Suprapubic skin (tissue), 4 donors: ENCODE measurements at regions not wholly inside any gene's neighbourhood (a gene's known extent, or its start where the extent isn't known, plus 50 kb on each side); places are given as distances from the start of the nearest gene placed in this dataset.

Experiments
- DNase-seq, 2 donors: peaks; one replicate each; pipeline ENCODE4 v3.0.0-alpha.2; 2019; ENCODE audit warnings: low spot score in 2 of 2
- H3K27ac ChIP-seq: fragments of 200-600 bp; sonication (generic); one replicate; pipeline ENCODE4 v1.5.1; 2019
- H3K27me3 ChIP-seq: fragments of 200-600 bp; sonication (generic); one replicate; pipeline ENCODE4 v1.5.1; 2019
- H3K36me3 ChIP-seq: fragments of 200-600 bp; sonication (generic); one replicate; pipeline ENCODE4 v1.5.1; 2019
- H3K4me1 ChIP-seq: fragments of 200-600 bp; sonication (generic); one replicate; pipeline ENCODE4 v1.5.1; 2019
- H3K4me3 ChIP-seq: fragments of 200-600 bp; sonication (generic); one replicate; pipeline ENCODE4 v1.5.1; 2019; ENCODE audit warnings: mild to moderate bottlenecking
- H3K9me3 ChIP-seq: fragments of 200-600 bp; sonication (generic); one replicate; pipeline ENCODE4 v1.5.1; 2019
- EP300 ChIP-seq: sonication (generic); formaldehyde crosslinking; IDR thresholded peaks from one replicate; pipeline ENCODE4 v1.6.1; 2017; ENCODE audit warnings: antibody characterized with exemption
- POLR2A ChIP-seq, 2 donors: fragments of 450-650 bp; IDR thresholded peaks; one replicate each; pipeline ENCODE4 v1.6.1; 2017; ENCODE audit warnings: antibody characterized with exemption in 2 of 2, mild to moderate bottlenecking in 2 of 2, moderate library complexity in 2 of 2
- POLR2AphosphoS5 ChIP-seq, 3 donors: sonication (generic); formaldehyde crosslinking; IDR thresholded peaks; one replicate each; pipeline ENCODE4 v1.6.1; 2017; ENCODE audit warnings: antibody characterized with exemption in 3 of 3
- WGBS: methylation state at CpG from one replicate; pipeline ENCODE4 v1.1.5; 2018; 5-methylcytosine and 5-hydroxymethylcytosine counted together
- TF ChIP-seq, protein P1 (sequence below), 2 donors: fragments of 200-600 bp in 1 of 2; fragments of 450-650 bp in 1 of 2; sonication (generic) in 1 of 2; IDR thresholded peaks; one replicate each; pipeline ENCODE4 v1.5.1; 2016 to 2019; ENCODE audit warnings: antibody characterized with exemption in 2 of 2, mild to moderate bottlenecking in 1 of 2, moderate library complexity in 1 of 2

DNA sequence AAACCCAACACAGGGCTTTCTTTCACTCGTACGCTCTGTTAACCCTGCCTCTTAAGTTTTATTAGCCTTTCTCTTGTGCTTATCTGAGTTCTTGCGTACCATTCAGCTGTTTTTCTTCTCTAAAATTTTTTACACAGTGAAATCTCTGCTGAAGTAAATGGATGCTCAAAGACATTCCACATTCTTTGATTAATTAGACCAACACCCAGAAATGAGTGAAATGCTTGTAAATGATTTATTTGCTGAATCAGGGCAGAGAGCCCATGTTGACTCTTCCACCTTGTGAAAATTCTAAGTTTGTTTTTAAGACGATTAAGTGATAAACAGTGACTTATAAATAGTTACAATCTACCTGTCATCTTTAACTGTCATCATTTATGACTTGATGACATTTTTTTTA, 156.7 kb downstream of the ACTL8 start:
- H3K27ac ChIP-seq, result no peak overlapping the region
- H3K4me1 ChIP-seq, result no peaks in the 10 kb centered on the region
- H3K27me3 ChIP-seq, result peaks cover 87% of the 10 kb centered on the region
- H3K4me3 ChIP-seq, result no peak overlapping the region
- DNase-seq, result no peak
- H3K9me3 ChIP-seq, result no peaks in the 10 kb centered on the region
- TF ChIP-seq EP300 (no peak), POLR2A (IDR thresholded peaks at IDR 0.05) (no peak), POLR2AphosphoS5 (IDR thresholded peaks at IDR 0.05) (no peak)
- TF ChIP-seq, protein P1, sequence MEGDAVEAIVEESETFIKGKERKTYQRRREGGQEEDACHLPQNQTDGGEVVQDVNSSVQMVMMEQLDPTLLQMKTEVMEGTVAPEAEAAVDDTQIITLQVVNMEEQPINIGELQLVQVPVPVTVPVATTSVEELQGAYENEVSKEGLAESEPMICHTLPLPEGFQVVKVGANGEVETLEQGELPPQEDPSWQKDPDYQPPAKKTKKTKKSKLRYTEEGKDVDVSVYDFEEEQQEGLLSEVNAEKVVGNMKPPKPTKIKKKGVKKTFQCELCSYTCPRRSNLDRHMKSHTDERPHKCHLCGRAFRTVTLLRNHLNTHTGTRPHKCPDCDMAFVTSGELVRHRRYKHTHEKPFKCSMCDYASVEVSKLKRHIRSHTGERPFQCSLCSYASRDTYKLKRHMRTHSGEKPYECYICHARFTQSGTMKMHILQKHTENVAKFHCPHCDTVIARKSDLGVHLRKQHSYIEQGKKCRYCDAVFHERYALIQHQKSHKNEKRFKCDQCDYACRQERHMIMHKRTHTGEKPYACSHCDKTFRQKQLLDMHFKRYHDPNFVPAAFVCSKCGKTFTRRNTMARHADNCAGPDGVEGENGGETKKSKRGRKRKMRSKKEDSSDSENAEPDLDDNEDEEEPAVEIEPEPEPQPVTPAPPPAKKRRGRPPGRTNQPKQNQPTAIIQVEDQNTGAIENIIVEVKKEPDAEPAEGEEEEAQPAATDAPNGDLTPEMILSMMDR (IDR thresholded peaks at IDR 0.05), result no peak
- WGBS, result 51% methylated on average over 4 of the region's 4 CpGs
- no peaks in the 10 kb centered on the region for H3K36me3 ChIP-seq

GRCh38 chr1:17912491-17912890, 157.4 kb downstream of the ACTL8 start:
- 79% methylated on average over 7 of the region's 7 CpGs for WGBS
- no peaks in the 10 kb centered on the region for H3K4me1 ChIP-seq
- H3K9me3 ChIP-seq, result no peaks in the 10 kb centered on the region
- H3K36me3 ChIP-seq, result no peaks in the 10 kb centered on the region
- DNase-seq, result peak in 1 of 2 donors; percentile 44
- H3K27me3 ChIP-seq, result peaks cover 89% of the 10 kb centered on the region
- TF ChIP-seq EP300 (no peak), POLR2AphosphoS5 (IDR thresholded peaks at IDR 0.05) (no peak), POLR2A (IDR thresholded peaks at IDR 0.05) (no peak)
- TF ChIP-seq, protein P1 (IDR thresholded peaks at IDR 0.05), result no peak
- H3K4me3 ChIP-seq, result no peak overlapping the region
- no peak overlapping the region for H3K27ac ChIP-seq

DNA sequence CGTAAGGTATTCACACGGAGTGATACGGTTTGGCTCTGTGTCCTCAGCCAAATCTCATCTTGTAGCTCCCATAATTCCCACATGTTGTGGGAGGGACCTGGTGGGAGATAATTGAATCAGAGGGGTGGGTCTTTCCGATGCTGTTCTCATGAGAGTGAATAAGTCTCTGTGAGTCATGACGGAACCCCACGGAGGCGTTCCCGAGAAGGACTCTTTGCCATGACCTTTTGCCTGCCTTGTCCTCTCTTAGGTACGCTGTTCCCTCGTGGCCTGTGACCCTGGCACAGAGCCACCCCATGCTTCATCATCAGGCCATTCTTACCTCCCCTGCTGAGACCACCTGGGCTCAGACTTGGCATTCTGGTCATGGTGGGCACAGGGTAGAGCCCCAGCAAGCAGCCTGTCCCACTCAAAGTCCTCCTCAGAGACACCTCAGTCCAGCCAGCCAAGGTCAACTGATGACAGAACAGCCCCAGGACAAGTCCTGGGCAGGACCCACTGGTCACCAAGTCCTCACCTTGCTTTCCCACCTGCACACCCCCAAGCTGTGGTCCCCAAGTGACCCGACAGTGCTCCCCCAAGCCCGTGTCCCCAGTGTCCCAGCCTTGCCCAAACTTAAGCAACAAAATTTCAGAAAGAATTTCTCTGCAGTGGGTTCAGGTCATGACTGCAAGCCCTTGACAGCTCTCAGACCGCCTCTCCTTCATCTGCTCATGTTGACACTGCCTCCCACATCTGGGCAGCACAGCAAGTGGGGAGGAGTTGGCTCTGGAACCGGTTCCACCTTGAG, 158.4 kb downstream of the ACTL8 start:
- peaks cover 89% of the 10 kb centered on the region for H3K27me3 ChIP-seq
- H3K27ac ChIP-seq, result no peak overlapping the region
- H3K36me3 ChIP-seq, result no peaks in the 10 kb centered on the region
- WGBS, result 76% methylated on average over 9 of the region's 14 CpGs
- peak in 1 of 2 donors; percentile 40 for DNase-seq
- no peaks in the 10 kb centered on the region for H3K4me1 ChIP-seq
- TF ChIP-seq POLR2AphosphoS5 (IDR thresholded peaks at IDR 0.05) (no peak), EP300 (no peak), POLR2A (IDR thresholded peaks at IDR 0.05) (no peak)
- TF ChIP-seq, protein P1 (IDR thresholded peaks at IDR 0.05), result no peak
- H3K4me3 ChIP-seq, result no peak overlapping the region
- H3K9me3 ChIP-seq, result no peaks in the 10 kb centered on the region

DNA sequence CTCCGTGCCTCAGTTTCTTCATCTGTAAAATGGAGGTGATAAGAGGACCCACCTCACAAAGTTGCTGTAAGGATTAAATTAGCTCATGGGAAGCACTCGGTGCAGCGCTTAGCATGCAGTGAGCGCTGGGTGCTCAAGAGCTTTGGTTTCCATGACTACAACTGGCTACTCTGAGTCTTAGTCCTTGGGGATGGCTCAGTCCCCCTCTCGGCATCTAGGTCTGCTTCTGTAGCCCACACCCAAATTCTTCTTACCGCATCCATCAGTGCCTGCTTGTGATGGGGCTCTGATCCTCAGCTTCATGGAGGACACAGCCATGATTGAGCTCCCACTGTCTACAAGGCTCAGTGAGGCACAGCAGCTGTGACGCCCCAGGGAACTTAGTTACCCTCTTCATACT, 159.0 kb downstream of the ACTL8 start:
- peak in 1 of 2 donors; percentile 37 for DNase-seq

GRCh38 chr1:17914987-17915386, 159.9 kb downstream of the ACTL8 start:
- no peak overlapping the region for H3K4me3 ChIP-seq
- H3K27ac ChIP-seq, result no peak overlapping the region
- 86% methylated on average over 6 of the region's 9 CpGs for WGBS
- DNase-seq, result peak in 1 of 2 donors; percentile 45
- H3K4me1 ChIP-seq, result no peaks in the 10 kb centered on the region
- peaks cover 82% of the 10 kb centered on the region for H3K27me3 ChIP-seq
- no peaks in the 10 kb centered on the region for H3K9me3 ChIP-seq
- H3K36me3 ChIP-seq, result no peaks in the 10 kb centered on the region
- TF ChIP-seq POLR2AphosphoS5 (IDR thresholded peaks at IDR 0.05) (no peak), POLR2A (IDR thresholded peaks at IDR 0.05) (no peak), EP300 (no peak)
- TF ChIP-seq, protein P1 (IDR thresholded peaks at IDR 0.05), result no peak

More for the DNA sequence above, 159.0 kb downstream of the ACTL8 start:
- no peaks in the 10 kb centered on the region for H3K36me3 ChIP-seq
- TF ChIP-seq POLR2A (IDR thresholded peaks at IDR 0.05), result no peak
- no peak for TF ChIP-seq EP300
- no peak for TF ChIP-seq POLR2AphosphoS5 (IDR thresholded peaks at IDR 0.05)
- TF ChIP-seq, protein P1 (IDR thresholded peaks at IDR 0.05), result no peak
- no peak overlapping the region for H3K27ac ChIP-seq
- no peaks in the 10 kb centered on the region for H3K9me3 ChIP-seq
- H3K4me3 ChIP-seq, result no peak overlapping the region
- peaks cover 85% of the 10 kb centered on the region for H3K27me3 ChIP-seq
- no peaks in the 10 kb centered on the region for H3K4me1 ChIP-seq
- WGBS, result 49% methylated on average over 6 of the region's 7 CpGs
